ENCODE measurements at regions not wholly inside any gene's neighbourhood (a gene's known extent, or its start where the extent isn't known, plus 50 kb on each side); places are given as distances from the start of the nearest gene placed in this dataset.

DNA sequence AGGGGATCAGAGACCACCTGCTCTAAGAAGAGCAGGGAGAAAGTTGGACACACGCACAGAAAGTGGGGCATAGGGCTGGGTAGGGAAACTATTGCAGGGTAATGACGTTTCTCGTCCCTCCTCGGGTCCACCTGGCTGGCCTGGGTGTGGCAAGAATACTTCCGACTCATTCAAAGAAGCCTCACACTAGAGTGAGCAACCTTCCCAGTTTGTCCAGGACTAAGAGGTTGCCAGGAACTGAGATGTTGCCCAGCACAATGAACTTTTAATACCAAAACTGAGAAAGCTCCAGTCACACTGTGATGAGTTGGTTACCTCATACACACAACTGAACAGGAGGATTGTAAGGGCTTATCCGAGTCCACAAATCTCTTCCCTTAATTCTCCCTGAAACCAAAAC lies 74.5 kb upstream of the ADGRF1 start:
- no peak overlapping the region for H3K27ac ChIP-seq
- TF ChIP-seq ZFX (IDR thresholded peaks at IDR 0.05): no peak
- TF ChIP-seq, protein P1, sequence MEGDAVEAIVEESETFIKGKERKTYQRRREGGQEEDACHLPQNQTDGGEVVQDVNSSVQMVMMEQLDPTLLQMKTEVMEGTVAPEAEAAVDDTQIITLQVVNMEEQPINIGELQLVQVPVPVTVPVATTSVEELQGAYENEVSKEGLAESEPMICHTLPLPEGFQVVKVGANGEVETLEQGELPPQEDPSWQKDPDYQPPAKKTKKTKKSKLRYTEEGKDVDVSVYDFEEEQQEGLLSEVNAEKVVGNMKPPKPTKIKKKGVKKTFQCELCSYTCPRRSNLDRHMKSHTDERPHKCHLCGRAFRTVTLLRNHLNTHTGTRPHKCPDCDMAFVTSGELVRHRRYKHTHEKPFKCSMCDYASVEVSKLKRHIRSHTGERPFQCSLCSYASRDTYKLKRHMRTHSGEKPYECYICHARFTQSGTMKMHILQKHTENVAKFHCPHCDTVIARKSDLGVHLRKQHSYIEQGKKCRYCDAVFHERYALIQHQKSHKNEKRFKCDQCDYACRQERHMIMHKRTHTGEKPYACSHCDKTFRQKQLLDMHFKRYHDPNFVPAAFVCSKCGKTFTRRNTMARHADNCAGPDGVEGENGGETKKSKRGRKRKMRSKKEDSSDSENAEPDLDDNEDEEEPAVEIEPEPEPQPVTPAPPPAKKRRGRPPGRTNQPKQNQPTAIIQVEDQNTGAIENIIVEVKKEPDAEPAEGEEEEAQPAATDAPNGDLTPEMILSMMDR (conservative IDR thresholded peaks at IDR 0.05): no peak

DNA sequence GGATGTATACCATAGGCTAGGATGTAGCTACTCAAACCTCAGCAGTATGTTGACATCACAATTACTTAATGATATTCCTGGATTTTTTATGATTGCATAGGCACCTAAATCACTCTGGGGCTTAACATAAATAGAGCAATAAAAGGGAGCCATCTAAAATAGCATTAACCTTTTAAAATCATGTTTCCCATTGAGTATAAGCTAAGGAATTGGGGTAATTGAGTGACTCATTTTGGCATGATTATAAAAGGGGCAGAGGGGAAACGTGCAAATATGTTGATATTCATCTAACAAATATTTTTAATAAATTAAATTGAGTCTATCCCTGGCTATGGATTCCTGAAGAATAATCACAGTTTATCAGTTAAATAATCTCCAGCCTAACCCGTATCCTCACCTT lies 74.0 kb upstream of the ADGRF1 start:
- no peak overlapping the region for H3K27ac ChIP-seq
- TF ChIP-seq, protein P1 (conservative IDR thresholded peaks at IDR 0.05): no peak
- no peak for TF ChIP-seq ZFX (IDR thresholded peaks at IDR 0.05)

DNA sequence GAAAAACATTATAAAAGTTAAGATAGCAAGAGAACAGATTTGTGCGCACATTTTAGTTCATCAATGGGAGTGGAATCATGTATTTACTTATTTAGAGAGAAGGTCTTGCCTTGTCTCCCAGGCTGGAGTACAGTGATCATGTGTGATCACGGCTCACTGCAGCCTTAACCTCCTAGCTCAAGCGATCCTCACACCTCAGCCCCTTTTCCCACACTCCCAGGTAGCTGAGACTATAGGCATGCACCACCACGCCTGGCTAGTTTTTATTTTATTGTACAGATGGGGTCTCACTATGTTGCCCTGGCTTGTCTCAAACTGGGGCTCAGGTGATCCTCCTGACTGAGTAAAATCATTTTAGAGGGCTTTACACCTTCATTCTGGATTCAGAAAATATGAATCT lies 72.3 kb upstream of the ADGRF1 start:
- TF ChIP-seq, protein P1 (conservative IDR thresholded peaks at IDR 0.05): no peak
- TF ChIP-seq ZFX (IDR thresholded peaks at IDR 0.05): no peak
- H3K27ac ChIP-seq: no peak overlapping the region

DNA sequence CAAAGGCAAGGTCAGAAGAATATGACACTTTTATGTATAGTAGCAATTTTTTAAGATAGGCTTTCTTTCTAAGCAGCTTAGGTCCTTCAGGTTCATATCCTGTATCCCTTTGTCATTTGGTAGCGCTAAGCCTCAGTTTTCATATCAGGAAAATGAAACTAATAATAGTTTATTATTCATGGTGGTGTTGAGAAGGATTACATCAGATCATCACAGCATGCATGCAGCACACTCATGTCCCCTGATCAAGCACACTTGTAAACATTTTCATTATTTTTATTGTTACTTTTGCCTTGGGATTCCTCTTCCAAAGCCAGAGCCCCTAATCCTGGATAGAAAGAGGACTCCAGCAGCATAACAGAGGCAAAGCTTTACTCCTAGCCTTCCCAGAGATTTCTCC lies 70.2 kb upstream of the ADGRF1 start:
- H3K27ac ChIP-seq: no peak overlapping the region
- TF ChIP-seq, protein P1 (conservative IDR thresholded peaks at IDR 0.05): no peak
- TF ChIP-seq ZFX (IDR thresholded peaks at IDR 0.05): no peak

DNA sequence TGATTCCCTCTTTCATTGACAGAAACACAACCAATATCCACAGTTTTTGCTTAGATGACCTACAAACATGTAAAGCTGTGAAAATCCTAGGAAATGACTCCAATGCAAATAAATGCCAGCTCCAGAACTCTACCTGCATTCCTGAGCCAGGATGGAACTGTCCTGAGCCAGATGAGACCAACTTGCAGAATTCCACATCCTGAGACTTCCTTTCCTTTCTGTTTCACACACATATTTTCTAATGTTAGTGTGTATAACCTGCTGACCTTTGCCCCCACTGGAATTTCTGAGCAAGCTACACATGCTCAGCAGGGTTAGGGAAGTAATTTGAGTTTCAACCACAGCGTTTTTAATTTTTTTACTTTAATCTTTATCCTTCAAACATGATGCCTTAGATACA lies 69.6 kb upstream of the ADGRF1 start:
- H3K27ac ChIP-seq: no peak overlapping the region
- no peak for TF ChIP-seq ZFX (IDR thresholded peaks at IDR 0.05)
- TF ChIP-seq, protein P1 (conservative IDR thresholded peaks at IDR 0.05): no peak

DNA sequence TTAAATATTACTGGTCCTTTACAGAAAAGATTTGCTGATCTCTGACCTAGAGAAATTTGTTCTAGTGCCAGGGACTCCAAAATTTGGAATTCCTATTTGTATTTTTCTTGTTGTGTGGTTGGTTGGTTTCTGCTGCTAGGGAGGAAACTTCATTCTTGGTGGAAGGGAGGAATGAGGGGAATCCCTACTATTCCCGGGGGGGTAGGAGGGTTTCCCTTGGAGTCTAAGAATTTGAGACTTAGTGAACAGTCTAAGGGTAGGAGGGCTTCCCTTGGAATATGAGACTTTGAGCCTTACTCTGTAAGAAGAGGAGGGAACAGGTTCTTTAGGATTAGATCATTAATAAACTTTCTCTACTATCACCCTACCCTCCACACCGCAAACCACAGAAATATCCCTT lies 67.1 kb upstream of the ADGRF1 start:
- H3K27ac ChIP-seq: no peak overlapping the region

DNA sequence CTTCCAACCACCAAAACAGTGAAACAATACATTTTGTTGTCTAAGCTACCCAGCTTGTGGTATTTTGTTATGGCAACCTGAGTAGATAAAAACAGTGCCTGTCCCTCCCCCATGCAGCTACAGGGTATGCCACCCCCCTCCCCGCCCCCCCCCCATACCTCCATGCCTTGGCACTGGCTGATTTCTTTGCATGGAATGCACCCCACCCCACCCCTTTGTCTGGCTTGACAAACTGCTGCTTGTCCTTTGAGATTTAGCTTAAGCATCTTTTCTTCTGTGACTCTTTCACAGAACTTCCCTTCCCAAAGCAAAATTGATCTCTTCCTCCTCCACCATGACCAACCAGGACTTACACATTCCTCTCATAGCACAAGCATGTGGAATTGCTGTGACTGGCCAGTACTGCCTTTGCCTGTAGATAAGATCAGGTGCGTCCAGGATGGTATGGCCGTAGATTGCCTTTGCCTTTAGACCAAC lies 64.6 kb upstream of the ADGRF1 start:
- no peak overlapping the region for H3K27ac ChIP-seq

More for the DNA sequence above, 67.1 kb upstream of the ADGRF1 start:
- no peak for TF ChIP-seq ZFX (IDR thresholded peaks at IDR 0.05)
- TF ChIP-seq, protein P1 (conservative IDR thresholded peaks at IDR 0.05): no peak

More for the DNA sequence above, 64.6 kb upstream of the ADGRF1 start:
- no peak for TF ChIP-seq ZFX (IDR thresholded peaks at IDR 0.05)
- TF ChIP-seq, protein P1 (conservative IDR thresholded peaks at IDR 0.05): no peak

Data from C4-2B (cell line).